Stomach (tissue), 4 donors: ENCODE measurements at regions not wholly inside any gene's neighbourhood (a gene's known extent, or its start where the extent isn't known, plus 50 kb on each side); places are given as distances from the start of the nearest gene placed in this dataset.

Experiments used
- CTCF ChIP-seq, 7 experiments: fragments of 450-650 bp in 4 of 7; fragments of 200-600 bp in 3 of 7; sonication (generic) in 3 of 7; IDR thresholded peaks; one replicate each; pipeline ENCODE4 v1.5.1; 2016 to 2019; ENCODE audit warnings: antibody characterized with exemption in 7 of 7, control low read depth in 2 of 7, mild to moderate bottlenecking in 1 of 7
- EP300 ChIP-seq: sonication (generic); formaldehyde crosslinking; IDR thresholded peaks from one replicate; pipeline ENCODE4 v1.6.1; 2017; ENCODE audit warnings: antibody characterized with exemption
- POLR2A ChIP-seq, 4 donors: fragments of 450-650 bp; IDR thresholded peaks; one replicate each; pipeline ENCODE4 v1.6.1; 2016; ENCODE audit warnings: antibody characterized with exemption in 4 of 4, control low read depth in 2 of 4, mild to moderate bottlenecking in 1 of 4, moderate library complexity in 1 of 4

- TF ChIP-seq POLR2A (IDR thresholded peaks at IDR 0.05) (no peak), CTCF (IDR thresholded peaks at IDR 0.05) (no peak), EP300 (no peak)
Measured at GRCh38 chr12:115135800-115136211, 451.8 kb upstream of the TBX3 start.
